ENCODE measurements at regions not wholly inside any gene's neighbourhood (a gene's known extent, or its start where the extent isn't known, plus 50 kb on each side); places are given as distances from the start of the nearest gene placed in this dataset.

GRCh38 chr17:15143524-15143923 is 121.6 kb downstream of the PMP22 start (continued):
- no peak for TF ChIP-seq CHD7 (IDR thresholded peaks at IDR 0.05; ENCODE audit: insufficient replicate concordance, low read length)
- no peak for TF ChIP-seq GABPA (IDR thresholded peaks at IDR 0.05; ENCODE audit: borderline replicate concordance, insufficient read depth, low read length)
- TF ChIP-seq SP4 (IDR thresholded peaks at IDR 0.05; ENCODE audit: low read length): no peak
- peak; percentile 35 to 53 (median 41) for TF ChIP-seq CTCF (IDR thresholded peaks at IDR 0.05; ENCODE audit: control extremely low read depth in 1 of 3, insufficient read depth in 1 of 3, low read depth in 1 of 3, low read length in 3 of 3)
- no peak for TF ChIP-seq SIN3A (conservative IDR thresholded peaks at IDR 0.05 in 1 of 2, IDR thresholded peaks at IDR 0.05 in 1 of 2; ENCODE audit: low read depth in 1 of 2, low read length in 2 of 2)
- no peak for TF ChIP-seq POLR2A (IDR thresholded peaks at IDR 0.05; ENCODE audit: control extremely low read depth in 1 of 2, low read depth in 2 of 2, low read length in 2 of 2)

Measured in H1 (cell line).